ENCODE measurements at regions not wholly inside any gene's neighbourhood (a gene's known extent, or its start where the extent isn't known, plus 50 kb on each side); places are given as distances from the start of the nearest gene placed in this dataset.

DNA sequence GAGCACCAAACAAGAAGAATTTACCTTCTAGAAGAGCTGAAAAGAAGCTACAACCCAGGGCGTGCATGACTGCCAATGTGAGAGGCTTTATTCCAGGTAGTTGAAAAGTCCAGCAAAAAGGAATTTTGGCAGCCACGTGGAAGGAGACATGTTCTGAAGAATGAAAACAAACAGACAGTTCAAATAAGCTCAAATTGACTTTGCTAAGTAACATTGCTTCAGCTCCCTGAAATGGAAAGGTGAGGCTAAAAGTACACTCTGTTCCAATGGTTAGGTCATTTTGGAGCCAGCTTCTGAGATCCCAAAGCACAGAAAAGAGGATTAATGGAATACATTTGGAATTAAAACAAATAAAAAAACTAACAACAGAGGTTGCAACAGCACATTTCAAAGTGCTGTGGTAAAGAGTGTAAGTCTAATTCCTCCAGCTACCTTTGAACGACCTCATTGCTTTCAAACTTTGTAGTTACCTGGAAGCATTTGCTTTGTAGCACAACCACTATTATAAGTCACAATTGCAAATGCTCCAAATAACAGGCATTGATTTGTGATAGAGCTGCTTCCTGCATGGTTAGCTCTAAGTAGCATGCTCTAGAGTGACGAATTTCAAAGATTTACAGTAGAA is 405.3 kb upstream of the EDA2R start:
- no peak overlapping the region for H3K4me2 ChIP-seq
- TF ChIP-seq GABPA (IDR thresholded peaks at IDR 0.05; ENCODE audit: low read depth) (no peak), FOXJ3 (CRISPR knock-in tag; IDR thresholded peaks at IDR 0.05) (no peak), SMC3 (IDR thresholded peaks at IDR 0.05; ENCODE audit: low read depth, low read length) (no peak), EZH2phosphoT487 (IDR thresholded peaks at IDR 0.05; ENCODE audit: borderline replicate concordance, low read depth) (no peak), POLR2AphosphoS5 (IDR thresholded peaks at IDR 0.05; ENCODE audit: low read depth, low read length) (no peak), TAF1 (IDR thresholded peaks at IDR 0.05; ENCODE audit: borderline replicate concordance, low read depth, low read length) (no peak), RFX5 (IDR thresholded peaks at IDR 0.05; ENCODE audit: low read length) (no peak), SIN3A (IDR thresholded peaks at IDR 0.05; ENCODE audit: borderline replicate concordance, low read depth, low read length) (no peak), MEF2A (IDR thresholded peaks at IDR 0.05; ENCODE audit: borderline replicate concordance, low read depth) (no peak), YY1 (IDR thresholded peaks at IDR 0.05; ENCODE audit: low read depth) (no peak), NRF1 (IDR thresholded peaks at IDR 0.05; ENCODE audit: low read depth, low read length) (no peak), CHD2 (IDR thresholded peaks at IDR 0.05; ENCODE audit: low read length, partially characterized antibody) (no peak), RXRA (IDR thresholded peaks at IDR 0.05; ENCODE audit: borderline replicate concordance, low read depth) (no peak), GATA2 (CRISPR knock-in tag; IDR thresholded peaks at IDR 0.05) (no peak), MXI1 (IDR thresholded peaks at IDR 0.05; ENCODE audit: low read depth, low read length) (no peak)
- TF ChIP-seq, protein P1, sequence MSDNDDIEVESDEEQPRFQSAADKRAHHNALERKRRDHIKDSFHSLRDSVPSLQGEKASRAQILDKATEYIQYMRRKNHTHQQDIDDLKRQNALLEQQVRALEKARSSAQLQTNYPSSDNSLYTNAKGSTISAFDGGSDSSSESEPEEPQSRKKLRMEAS (IDR thresholded peaks at IDR 0.05; ENCODE audit: low read depth) = no peak
- TF ChIP-seq, protein P2, sequence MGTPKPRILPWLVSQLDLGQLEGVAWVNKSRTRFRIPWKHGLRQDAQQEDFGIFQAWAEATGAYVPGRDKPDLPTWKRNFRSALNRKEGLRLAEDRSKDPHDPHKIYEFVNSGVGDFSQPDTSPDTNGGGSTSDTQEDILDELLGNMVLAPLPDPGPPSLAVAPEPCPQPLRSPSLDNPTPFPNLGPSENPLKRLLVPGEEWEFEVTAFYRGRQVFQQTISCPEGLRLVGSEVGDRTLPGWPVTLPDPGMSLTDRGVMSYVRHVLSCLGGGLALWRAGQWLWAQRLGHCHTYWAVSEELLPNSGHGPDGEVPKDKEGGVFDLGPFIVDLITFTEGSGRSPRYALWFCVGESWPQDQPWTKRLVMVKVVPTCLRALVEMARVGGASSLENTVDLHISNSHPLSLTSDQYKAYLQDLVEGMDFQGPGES (IDR thresholded peaks at IDR 0.05; ENCODE audit: low read depth, low read length) = no peak
- TF ChIP-seq, protein P3, sequence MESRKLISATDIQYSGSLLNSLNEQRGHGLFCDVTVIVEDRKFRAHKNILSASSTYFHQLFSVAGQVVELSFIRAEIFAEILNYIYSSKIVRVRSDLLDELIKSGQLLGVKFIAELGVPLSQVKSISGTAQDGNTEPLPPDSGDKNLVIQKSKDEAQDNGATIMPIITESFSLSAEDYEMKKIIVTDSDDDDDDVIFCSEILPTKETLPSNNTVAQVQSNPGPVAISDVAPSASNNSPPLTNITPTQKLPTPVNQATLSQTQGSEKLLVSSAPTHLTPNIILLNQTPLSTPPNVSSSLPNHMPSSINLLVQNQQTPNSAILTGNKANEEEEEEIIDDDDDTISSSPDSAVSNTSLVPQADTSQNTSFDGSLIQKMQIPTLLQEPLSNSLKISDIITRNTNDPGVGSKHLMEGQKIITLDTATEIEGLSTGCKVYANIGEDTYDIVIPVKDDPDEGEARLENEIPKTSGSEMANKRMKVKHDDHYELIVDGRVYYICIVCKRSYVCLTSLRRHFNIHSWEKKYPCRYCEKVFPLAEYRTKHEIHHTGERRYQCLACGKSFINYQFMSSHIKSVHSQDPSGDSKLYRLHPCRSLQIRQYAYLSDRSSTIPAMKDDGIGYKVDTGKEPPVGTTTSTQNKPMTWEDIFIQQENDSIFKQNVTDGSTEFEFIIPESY (IDR thresholded peaks at IDR 0.05; ENCODE audit: borderline replicate concordance, low read depth) = no peak
- TF ChIP-seq, protein P4, sequence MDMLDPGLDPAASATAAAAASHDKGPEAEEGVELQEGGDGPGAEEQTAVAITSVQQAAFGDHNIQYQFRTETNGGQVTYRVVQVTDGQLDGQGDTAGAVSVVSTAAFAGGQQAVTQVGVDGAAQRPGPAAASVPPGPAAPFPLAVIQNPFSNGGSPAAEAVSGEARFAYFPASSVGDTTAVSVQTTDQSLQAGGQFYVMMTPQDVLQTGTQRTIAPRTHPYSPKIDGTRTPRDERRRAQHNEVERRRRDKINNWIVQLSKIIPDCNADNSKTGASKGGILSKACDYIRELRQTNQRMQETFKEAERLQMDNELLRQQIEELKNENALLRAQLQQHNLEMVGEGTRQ (IDR thresholded peaks at IDR 0.05; ENCODE audit: borderline replicate concordance, low read depth, low read length) = no peak
- TF ChIP-seq, protein P5, sequence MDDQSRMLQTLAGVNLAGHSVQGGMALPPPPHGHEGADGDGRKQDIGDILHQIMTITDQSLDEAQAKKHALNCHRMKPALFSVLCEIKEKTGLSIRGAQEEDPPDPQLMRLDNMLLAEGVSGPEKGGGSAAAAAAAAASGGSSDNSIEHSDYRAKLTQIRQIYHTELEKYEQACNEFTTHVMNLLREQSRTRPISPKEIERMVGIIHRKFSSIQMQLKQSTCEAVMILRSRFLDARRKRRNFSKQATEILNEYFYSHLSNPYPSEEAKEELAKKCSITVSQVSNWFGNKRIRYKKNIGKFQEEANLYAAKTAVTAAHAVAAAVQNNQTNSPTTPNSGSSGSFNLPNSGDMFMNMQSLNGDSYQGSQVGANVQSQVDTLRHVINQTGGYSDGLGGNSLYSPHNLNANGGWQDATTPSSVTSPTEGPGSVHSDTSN (IDR thresholded peaks at IDR 0.05) = no peak
- no peaks in the 10 kb centered on the region for H3F3A ChIP-seq (replicated peaks; ENCODE audit: insufficient read depth)
- no peaks in the 10 kb centered on the region for H3K79me2 ChIP-seq (ENCODE audit: insufficient read depth)
- H3K4me1 ChIP-seq (ENCODE audit: control insufficient read depth in 1 of 2, insufficient read depth in 2 of 2, low read depth in 1 of 2, low read length in 1 of 2) = no peaks in the 10 kb centered on the region
- H3K36me3 ChIP-seq (replicated peaks in 1 of 2; ENCODE audit: control insufficient read depth in 1 of 2, insufficient read depth in 2 of 2, low read length in 1 of 2) = no peaks in the 10 kb centered on the region
- no peaks in the 10 kb centered on the region for H4K20me1 ChIP-seq (ENCODE audit: insufficient read depth)
- no peak overlapping the region for H3K27ac ChIP-seq (ENCODE audit: low read depth in 2 of 2, low read length in 1 of 2)
- 2% methylated on average over 4 of the region's 4 CpGs for WGBS (ENCODE audit: low lambda C conversion rate)
- no peaks in the 10 kb centered on the region for H3K27me3 ChIP-seq (ENCODE audit: insufficient read depth)
- H3K4me3 ChIP-seq (ENCODE audit: low read depth in 2 of 2, low read length in 1 of 2) = no peak overlapping the region
- CTCF ChIA-PET = no interaction called here
- H3K9me3 ChIP-seq = no peaks in the 10 kb centered on the region
- no peaks in the 10 kb centered on the region for H3K9me2 ChIP-seq
- no peak for DNase-seq
- POLR2A ChIA-PET = no interaction called here
- H3K9ac ChIP-seq = no peak overlapping the region
- H2AFZ ChIP-seq (ENCODE audit: low read depth) = no peak overlapping the region

All from SK-N-SH (cell line).